ENCODE measurements at regions not wholly inside any gene's neighbourhood (a gene's known extent, or its start where the extent isn't known, plus 50 kb on each side); places are given as distances from the start of the nearest gene placed in this dataset.

DNA sequence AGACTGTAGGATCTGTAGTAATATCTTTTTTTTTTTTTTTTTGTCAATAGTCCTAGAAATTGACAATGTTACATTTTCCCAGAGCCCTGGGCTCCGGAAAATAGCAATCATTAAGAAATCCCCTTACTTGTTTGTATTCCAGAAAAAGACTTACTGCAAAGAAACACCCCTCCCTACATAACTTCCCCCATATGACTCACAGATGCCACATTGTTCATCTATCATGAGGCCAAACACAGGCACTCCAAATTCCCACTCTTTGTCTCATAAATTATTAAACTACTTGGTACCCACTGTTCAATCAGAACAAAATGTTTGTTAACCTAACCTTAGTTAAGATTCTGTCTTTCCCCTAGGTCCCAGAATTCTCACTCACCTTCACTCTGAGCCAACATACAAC is 53.5 kb downstream of the TEX51 start:
- Histone ChIP-seq H2AFZ (ENCODE audit: low read depth, low read length) (no peak overlapping the region), H3K4me3 (replicated peaks in 1 of 3; ENCODE audit: insufficient read depth in 1 of 3, low read depth in 1 of 3, low read length in 3 of 3) (no peak overlapping the region), H3K27ac (ENCODE audit: insufficient read depth, low read depth, low read length) (no peak overlapping the region), H3K4me1 (ENCODE audit: control insufficient read depth, extremely low read depth, insufficient read depth, low read length) (no peaks in the 10 kb centered on the region), H3K79me2 (ENCODE audit: control insufficient read depth, insufficient read depth, low read length) (no peaks in the 10 kb centered on the region), H3K9me3 (replicated peaks; ENCODE audit: control insufficient read depth, insufficient read depth, low read length) (no peaks in the 10 kb centered on the region), H3K4me2 (ENCODE audit: insufficient read depth, low read length) (no peak overlapping the region), H3K36me3 (ENCODE audit: control insufficient read depth in 2 of 2, extremely low read depth in 1 of 2, insufficient read depth in 2 of 2, low read length in 2 of 2) (no peaks in the 10 kb centered on the region), H4K20me1 (replicated peaks; ENCODE audit: control insufficient read depth, extremely low read depth, insufficient read depth, low read length) (no peaks in the 10 kb centered on the region), H3K27me3 (ENCODE audit: control insufficient read depth in 2 of 2, insufficient read depth in 2 of 2, low read length in 2 of 2) (no peaks in the 10 kb centered on the region), H3K9me1 (replicated peaks; ENCODE audit: control insufficient read depth, extremely low read depth, insufficient read depth, low read length) (no peaks in the 10 kb centered on the region), H3K9ac (replicated peaks; ENCODE audit: extremely low read depth, insufficient read depth, low read length) (no peak overlapping the region)
- intact Hi-C loops (cut with micrococcal nuclease) = no loop called here
- CTCF ChIA-PET = no interaction called here
- FAIRE-seq (no peak), DNase-seq (ENCODE audit: low read depth, low spot score) (no peak)
- TF ChIP-seq POLR2A (IDR thresholded peaks at IDR 0.05; ENCODE audit: low read depth, low read length) (no peak), FOS (IDR thresholded peaks at IDR 0.05; ENCODE audit: borderline replicate concordance, insufficient read depth, low read length) (no peak), MAX (IDR thresholded peaks at IDR 0.05; ENCODE audit: insufficient read depth, insufficient read length) (no peak), GATA2 (IDR thresholded peaks at IDR 0.05; ENCODE audit: insufficient read depth, insufficient read length, low read depth, low read length) (no peak), CTCF (IDR thresholded peaks at IDR 0.05; ENCODE audit: extremely low read depth in 1 of 2, insufficient read depth in 1 of 2, low read depth in 1 of 2, low read length in 2 of 2) (no peak), MYC (IDR thresholded peaks at IDR 0.05; ENCODE audit: low read depth, low read length) (no peak)
- BruUV-seq (replicated peaks) = no TSS peak
- dilution Hi-C loops (cut with MboI; ENCODE audit: extremely low pct_ligation_motif_present, low sequenced_read_pairs) = no loop called here
- POLR2A ChIA-PET = no interaction called here

GRCh38 chr2:126953483-126953882 is 54.8 kb downstream of the TEX51 start:
- Histone ChIP-seq H3K4me1 (ENCODE audit: control insufficient read depth, extremely low read depth, insufficient read depth, low read length) (no peaks in the 10 kb centered on the region), H3K9ac (replicated peaks; ENCODE audit: extremely low read depth, insufficient read depth, low read length) (no peak overlapping the region)
- dilution Hi-C loops (cut with MboI; ENCODE audit: extremely low pct_ligation_motif_present, low sequenced_read_pairs) = no loop called here

More at GRCh38 chr2:126953483-126953882, 54.8 kb downstream of the TEX51 start:
- Histone ChIP-seq H3K9me3 (replicated peaks; ENCODE audit: control insufficient read depth, insufficient read depth, low read length) (no peaks in the 10 kb centered on the region), H2AFZ (ENCODE audit: low read depth, low read length) (no peak overlapping the region), H3K36me3 (ENCODE audit: control insufficient read depth in 2 of 2, extremely low read depth in 1 of 2, insufficient read depth in 2 of 2, low read length in 2 of 2) (no peaks in the 10 kb centered on the region), H4K20me1 (replicated peaks; ENCODE audit: control insufficient read depth, extremely low read depth, insufficient read depth, low read length) (no peaks in the 10 kb centered on the region), H3K4me3 (replicated peaks in 1 of 3; ENCODE audit: insufficient read depth in 1 of 3, low read depth in 1 of 3, low read length in 3 of 3) (no peak overlapping the region), H3K4me2 (ENCODE audit: insufficient read depth, low read length) (no peak overlapping the region), H3K9me1 (replicated peaks; ENCODE audit: control insufficient read depth, extremely low read depth, insufficient read depth, low read length) (no peaks in the 10 kb centered on the region), H3K27me3 (ENCODE audit: control insufficient read depth in 2 of 2, insufficient read depth in 2 of 2, low read length in 2 of 2) (no peaks in the 10 kb centered on the region), H3K27ac (ENCODE audit: insufficient read depth, low read depth, low read length) (no peak overlapping the region), H3K79me2 (ENCODE audit: control insufficient read depth, insufficient read depth, low read length) (no peaks in the 10 kb centered on the region)
- FAIRE-seq (no peak), DNase-seq (ENCODE audit: low read depth, low spot score) (no peak)
- POLR2A ChIA-PET = no interaction called here
- intact Hi-C loops (cut with micrococcal nuclease) = no loop called here
- TF ChIP-seq POLR2AphosphoS5 (IDR thresholded peaks at IDR 0.05; ENCODE audit: insufficient read depth, low read depth, low read length) (no peak), CTCF (IDR thresholded peaks at IDR 0.05; ENCODE audit: extremely low read depth in 1 of 2, insufficient read depth in 1 of 2, low read depth in 1 of 2, low read length in 2 of 2) (no peak), EZH2 (IDR thresholded peaks at IDR 0.05; ENCODE audit: borderline replicate concordance, low read depth, low read length, severe bottlenecking) (no peak), JUN (IDR thresholded peaks at IDR 0.05; ENCODE audit: borderline replicate concordance, insufficient read depth, insufficient read length, low read depth) (no peak), GATA2 (IDR thresholded peaks at IDR 0.05; ENCODE audit: insufficient read depth, insufficient read length, low read depth, low read length) (no peak), FOS (IDR thresholded peaks at IDR 0.05; ENCODE audit: borderline replicate concordance, insufficient read depth, low read length) (no peak), MAX (IDR thresholded peaks at IDR 0.05; ENCODE audit: insufficient read depth, insufficient read length) (no peak), POLR2A (IDR thresholded peaks at IDR 0.05; ENCODE audit: low read depth, low read length) (no peak), MYC (IDR thresholded peaks at IDR 0.05; ENCODE audit: low read depth, low read length) (no peak)
- CTCF ChIA-PET = no interaction called here
- no TSS peak for BruUV-seq (replicated peaks)
